Loucy (cell line): ENCODE measurements at regions not wholly inside any gene's neighbourhood (a gene's known extent, or its start where the extent isn't known, plus 50 kb on each side); places are given as distances from the start of the nearest gene placed in this dataset.

Experiments
- H2AFZ ChIP-seq: fragments of 200-600 bp; sonication (generic); 2 replicates; pipeline ENCODE4 v1.6.0; 2016; ENCODE audit warnings: antibody characterized with exemption, mild to moderate bottlenecking, low read length, moderate library complexity
- H3F3A ChIP-seq: fragments of 200-600 bp; 2 replicates; pipeline ENCODE4 v1.6.0; 2016; ENCODE audit warnings: antibody characterized with exemption, low read depth, mild to moderate bottlenecking
- H3K27me3 ChIP-seq: fragments of 200-600 bp; sonication (generic); 2 replicates; pipeline ENCODE4 v1.6.1; 2014; ENCODE audit warnings: low read length, mild to moderate bottlenecking; ENCODE audit not compliant: insufficient read depth, poor library complexity, severe bottlenecking
- H3K36me3 ChIP-seq: fragments of 200-600 bp; sonication (generic); 2 replicates; pipeline ENCODE4 v1.6.1; 2016; ENCODE audit warnings: low read length; ENCODE audit not compliant: insufficient read depth
- H3K4me1 ChIP-seq: fragments of 200-600 bp; sonication (generic); 2 replicates; pipeline ENCODE4 v1.5.1; 2014; ENCODE audit warnings: low read length, mild to moderate bottlenecking; ENCODE audit not compliant: insufficient read depth, poor library complexity, severe bottlenecking
- H3K4me2 ChIP-seq: fragments of 200-600 bp; sonication (generic); 2 replicates; pipeline ENCODE4 v1.6.0; 2014; ENCODE audit warnings: antibody characterized with exemption, low read length, low read depth, mild to moderate bottlenecking; ENCODE audit not compliant: poor library complexity, severe bottlenecking
- H3K4me3 ChIP-seq: fragments of 200-600 bp; sonication (generic); 2 replicates; pipeline ENCODE4 v1.5.1; 2014; ENCODE audit warnings: low read length, mild to moderate bottlenecking, mixed read lengths; ENCODE audit not compliant: poor library complexity, severe bottlenecking
- H3K79me2 ChIP-seq: fragments of 200-600 bp; sonication (generic); 2 replicates; pipeline ENCODE4 v1.6.1; 2014; ENCODE audit warnings: low read length; ENCODE audit not compliant: insufficient read depth
- H3K9ac ChIP-seq: fragments of 200-600 bp; sonication (generic); 2 replicates; pipeline ENCODE4 v1.6.0; 2014; ENCODE audit warnings: mild to moderate bottlenecking, low read depth, low read length, moderate library complexity; ENCODE audit not compliant: poor library complexity, severe bottlenecking
- H3K9me2 ChIP-seq: fragments of 200-600 bp; sonication (generic); replicated peaks from 2 replicates; pipeline ENCODE4 v1.6.1; 2016; ENCODE audit warnings: low read depth, low read length, mixed read lengths
- H3K9me3 ChIP-seq: fragments of 200-600 bp; sonication (generic); 2 replicates; pipeline ENCODE4 v1.6.1; 2014; ENCODE audit warnings: mild to moderate bottlenecking, antibody characterized with exemption, low read length, low read depth; ENCODE audit not compliant: insufficient read depth
- H4K20me1 ChIP-seq: fragments of 200-600 bp; sonication (generic); 2 replicates; pipeline ENCODE4 v1.6.0; 2014; ENCODE audit warnings: antibody characterized with exemption, low read length, mild to moderate bottlenecking; ENCODE audit not compliant: insufficient read depth, poor library complexity, severe bottlenecking
- CTCF ChIP-seq: fragments of 200-600 bp; sonication (generic); conservative IDR thresholded peaks from 2 replicates; pipeline ENCODE4 v1.5.1; 2014; ENCODE audit warnings: mild to moderate bottlenecking, antibody characterized with exemption, low read length
- EZH2phosphoT487 ChIP-seq: fragments of 200-600 bp; IDR thresholded peaks from 2 replicates; pipeline ENCODE4 v1.6.1; 2018; ENCODE audit warnings: antibody characterized with exemption, mild to moderate bottlenecking, moderate library complexity, borderline replicate concordance

GRCh38 chr2:71804281-71804751 is 343.3 kb downstream of the CYP26B1 start:
- Histone ChIP-seq H2AFZ (no peak overlapping the region), H3K9me3 (no peaks in the 10 kb centered on the region), H3K27me3 (no peaks in the 10 kb centered on the region), H3K79me2 (no peaks in the 10 kb centered on the region), H4K20me1 (no peaks in the 10 kb centered on the region), H3K4me3 (no peak overlapping the region), H3K9ac (no peak overlapping the region), H3F3A (no peaks in the 10 kb centered on the region), H3K4me2 (no peak overlapping the region), H3K4me1 (no peaks in the 10 kb centered on the region), H3K36me3 (no peaks in the 10 kb centered on the region), H3K9me2 (no peaks in the 10 kb centered on the region)
- TF ChIP-seq EZH2phosphoT487 = no peak

- Histone ChIP-seq H3K9ac (no peak overlapping the region), H3K36me3 (no peaks in the 10 kb centered on the region), H2AFZ (no peak overlapping the region), H3K9me3 (no peaks in the 10 kb centered on the region), H3K4me1 (no peaks in the 10 kb centered on the region), H3K79me2 (no peaks in the 10 kb centered on the region), H4K20me1 (no peaks in the 10 kb centered on the region), H3K9me2 (no peaks in the 10 kb centered on the region), H3K27me3 (no peaks in the 10 kb centered on the region), H3K4me3 (no peak overlapping the region), H3F3A (no peaks in the 10 kb centered on the region), H3K4me2 (no peak overlapping the region)
- TF ChIP-seq EZH2phosphoT487 (no peak), CTCF (no peak)
These were observed 344.3 kb downstream of the CYP26B1 start for GRCh38 chr2:71803398-71803797.

GRCh38 chr2:71802556-71802955 is 345.1 kb downstream of the CYP26B1 start:
- Histone ChIP-seq H3K36me3 (no peaks in the 10 kb centered on the region), H3K9me2 (no peaks in the 10 kb centered on the region), H3K4me3 (no peak overlapping the region), H3K79me2 (no peaks in the 10 kb centered on the region), H4K20me1 (no peaks in the 10 kb centered on the region), H3K4me2 (no peak overlapping the region), H3F3A (no peaks in the 10 kb centered on the region), H3K9me3 (no peaks in the 10 kb centered on the region), H3K9ac (no peak overlapping the region), H3K4me1 (no peaks in the 10 kb centered on the region), H2AFZ (no peak overlapping the region), H3K27me3 (no peaks in the 10 kb centered on the region)
- TF ChIP-seq CTCF (no peak), EZH2phosphoT487 (no peak)

- Histone ChIP-seq H3K9ac (no peak overlapping the region), H3K4me2 (no peak overlapping the region), H3K36me3 (no peaks in the 10 kb centered on the region), H3K9me3 (no peaks in the 10 kb centered on the region), H3K4me1 (no peaks in the 10 kb centered on the region), H3K79me2 (no peaks in the 10 kb centered on the region), H4K20me1 (no peaks in the 10 kb centered on the region), H3K9me2 (no peaks in the 10 kb centered on the region), H3K27me3 (no peaks in the 10 kb centered on the region), H3K4me3 (no peak overlapping the region), H2AFZ (no peak overlapping the region), H3F3A (no peaks in the 10 kb centered on the region)
- TF ChIP-seq EZH2phosphoT487 (no peak), CTCF (peak; percentile 44)
These were observed 345.7 kb downstream of the CYP26B1 start for GRCh38 chr2:71801969-71802368.
